ENCODE measurements at regions not wholly inside any gene's neighbourhood (a gene's known extent, or its start where the extent isn't known, plus 50 kb on each side); places are given as distances from the start of the nearest gene placed in this dataset.

DNA sequence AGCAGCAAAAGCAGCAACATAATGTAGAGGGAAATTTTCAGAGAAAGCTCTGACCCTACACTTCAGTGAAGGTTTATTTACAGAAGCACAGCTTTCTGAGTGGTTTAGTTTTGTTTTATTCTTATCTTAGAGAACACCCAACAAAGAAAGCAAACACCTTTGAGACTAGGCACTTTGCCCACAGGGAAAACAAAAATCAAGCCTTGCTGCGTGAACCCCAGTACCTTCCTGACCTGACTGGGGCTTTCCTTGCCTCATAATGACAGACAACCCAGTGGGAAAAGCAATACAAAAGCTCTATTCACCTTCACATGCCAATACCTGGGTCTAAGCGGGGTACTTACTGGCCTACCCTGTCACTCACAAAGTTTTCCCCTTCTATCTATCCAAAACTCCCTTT is 189.8 kb downstream of the HINT1 start:
- DNase-seq (ENCODE audit: low spot score in 2 of 2): no peak
- Histone ChIP-seq H3K4me3 (no peak overlapping the region), H3K4me1 (no peaks in the 10 kb centered on the region), H3K27me3 (no peaks in the 10 kb centered on the region), H3K9me3 (no peaks in the 10 kb centered on the region), H3K36me3 (no peaks in the 10 kb centered on the region), H3K27ac (no peak overlapping the region)
- intact Hi-C loops (cut with DNase I): no loop called here
- TF ChIP-seq CTCF (IDR thresholded peaks at IDR 0.05): no peak

DNA sequence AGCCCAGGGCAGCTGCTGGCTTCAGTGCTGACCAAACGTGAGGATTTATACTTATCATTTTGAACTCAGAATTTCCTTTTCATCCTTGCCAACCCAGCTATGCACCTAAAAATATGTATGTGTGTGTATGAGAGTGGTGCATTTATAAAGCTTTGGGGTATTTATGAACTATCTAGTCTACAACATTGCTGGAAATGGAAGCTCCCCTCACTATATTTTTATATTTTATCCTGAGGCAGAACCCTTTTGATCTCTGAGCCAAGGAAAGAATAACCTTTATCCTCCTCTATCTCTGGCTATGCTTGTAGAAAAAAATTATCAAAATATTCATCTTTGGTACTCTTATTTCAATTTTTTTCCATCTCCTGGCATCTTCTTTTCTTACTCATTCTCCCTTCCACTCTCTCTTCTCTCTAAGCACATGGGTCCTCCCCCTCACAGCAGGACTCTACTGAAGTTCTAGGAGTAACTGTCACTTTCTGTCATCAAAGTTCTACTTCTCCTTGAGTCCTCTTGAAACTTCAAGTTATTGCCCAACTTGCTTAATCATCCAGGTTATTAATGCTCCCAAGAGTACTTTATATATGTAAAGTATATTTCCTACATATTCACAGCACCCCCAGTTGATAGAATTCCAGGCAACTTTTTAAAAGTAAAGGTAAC is 190.9 kb downstream of the HINT1 start:
- intact Hi-C loops (cut with DNase I): no loop called here
- no peak for DNase-seq (ENCODE audit: low spot score in 2 of 2)
- no peaks in the 10 kb centered on the region for H3K9me3 ChIP-seq
- no peaks in the 10 kb centered on the region for H3K36me3 ChIP-seq
- H3K4me1 ChIP-seq: no peaks in the 10 kb centered on the region
- no peaks in the 10 kb centered on the region for H3K27me3 ChIP-seq
- no peak for TF ChIP-seq CTCF (IDR thresholded peaks at IDR 0.05)
- no peak overlapping the region for H3K4me3 ChIP-seq
- no peak overlapping the region for H3K27ac ChIP-seq

GRCh38 chr5:130966990-130967525 is 198.0 kb downstream of the HINT1 start:
- Histone ChIP-seq H3K4me1 (no peaks in the 10 kb centered on the region), H3K9me3 (no peaks in the 10 kb centered on the region), H3K27ac (no peak overlapping the region), H3K27me3 (no peaks in the 10 kb centered on the region), H3K4me3 (no peak overlapping the region), H3K36me3 (no peaks in the 10 kb centered on the region)
- TF ChIP-seq CTCF (IDR thresholded peaks at IDR 0.05): no peak
- no peak for DNase-seq (ENCODE audit: low spot score in 2 of 2)
- intact Hi-C loops (cut with DNase I): no loop called here

DNA sequence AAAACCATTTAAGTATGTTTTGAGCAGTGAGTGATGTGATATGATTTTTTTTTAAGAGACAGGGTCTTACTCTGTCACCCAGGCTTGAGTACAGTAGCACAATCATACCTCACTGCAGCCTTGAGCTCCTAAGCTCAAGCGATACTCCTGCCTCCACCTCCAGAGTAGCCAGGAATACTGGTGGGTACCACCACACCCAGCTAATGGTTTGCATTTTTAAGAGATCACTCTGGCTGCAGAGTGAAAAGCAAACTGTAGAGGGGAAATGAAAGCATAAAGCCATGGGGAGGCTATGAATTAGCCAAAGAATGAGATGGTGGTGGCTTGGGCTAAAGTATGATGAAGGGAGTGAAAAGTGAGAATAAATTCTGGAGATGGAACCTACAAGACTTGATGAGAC is 199.1 kb downstream of the HINT1 start:
- no peak overlapping the region for H3K27ac ChIP-seq
- H3K9me3 ChIP-seq: no peaks in the 10 kb centered on the region
- H3K4me1 ChIP-seq: no peaks in the 10 kb centered on the region
- intact Hi-C loops (cut with DNase I): no loop called here
- no peak overlapping the region for H3K4me3 ChIP-seq
- H3K27me3 ChIP-seq: no peaks in the 10 kb centered on the region
- H3K36me3 ChIP-seq: no peaks in the 10 kb centered on the region
- DNase-seq (ENCODE audit: low spot score in 2 of 2): no peak
- no peak for TF ChIP-seq CTCF (IDR thresholded peaks at IDR 0.05)

DNA sequence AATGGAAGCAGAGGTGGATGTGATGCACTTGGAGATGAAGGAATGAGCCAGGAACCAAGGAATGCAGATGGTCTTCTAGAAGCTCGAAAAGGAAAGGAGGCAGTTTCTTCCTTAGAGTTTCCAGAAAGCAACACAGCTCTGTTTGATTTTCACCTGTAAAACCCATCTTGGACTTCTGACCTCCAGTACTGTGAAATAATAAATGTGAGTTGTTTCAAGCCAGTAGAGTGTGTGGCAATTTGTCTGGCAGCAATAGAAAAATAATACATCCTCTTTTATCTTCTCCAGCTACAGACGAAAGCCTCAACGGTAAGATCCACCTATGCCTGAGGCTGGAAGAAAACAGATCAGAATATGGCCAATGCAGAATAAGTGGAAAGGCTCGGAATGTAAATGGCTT is 199.7 kb downstream of the HINT1 start:
- Histone ChIP-seq H3K4me1 (no peaks in the 10 kb centered on the region), H3K27ac (no peak overlapping the region), H3K9me3 (no peaks in the 10 kb centered on the region), H3K4me3 (no peak overlapping the region), H3K36me3 (no peaks in the 10 kb centered on the region), H3K27me3 (no peaks in the 10 kb centered on the region)
- TF ChIP-seq CTCF (IDR thresholded peaks at IDR 0.05): no peak
- intact Hi-C loops (cut with DNase I): no loop called here
- no peak for DNase-seq (ENCODE audit: low spot score in 2 of 2)

Data from ascending aorta (tissue), 2 donors.